H1 (cell line): ENCODE measurements at regions not wholly inside any gene's neighbourhood (a gene's known extent, or its start where the extent isn't known, plus 50 kb on each side); places are given as distances from the start of the nearest gene placed in this dataset.

Source experiments
- CTCF ChIA-PET: fragments of 300-600 bp; sonication (Branson Sonifier 250); formaldehyde crosslinking; loops from one replicate; lab custom pipeline; 2021; ENCODE audit not compliant: partially characterized antibody; lab: Charles Lee
- POLR2A ChIA-PET: fragments of 300-600 bp; sonication (Branson Sonifier 250); formaldehyde crosslinking; loops from one replicate; lab custom pipeline; 2021; ENCODE audit warnings: inconsistent platforms; ENCODE audit not compliant: partially characterized antibody; lab: Charles Lee
- DNase-seq, 2 experiments: peaks; one replicate each; pipeline versions ENCODE4 v3.0.0 to v3.0.0-alpha.2; 2010 to 2022; ENCODE audit warnings: low spot score in 2 of 2, low read depth in 1 of 2, mixed read lengths in 1 of 2
- FAIRE-seq: peaks from 2 replicates; lab custom pipeline; 2011; peaks lifted over from hg19 to GRCh38; lab: Jason Lieb, UNC
- H2AFZ ChIP-seq: 2 replicates; pipeline ENCODE4 v1.8.1; 2012; ENCODE audit warnings: low read length, inconsistent platforms
- H2AK5ac ChIP-seq: 2 replicates; pipeline ENCODE4 v1.6.1; 2013; ENCODE audit warnings: low read depth, low read length
- H2BK120ac ChIP-seq: replicated peaks from 2 replicates; pipeline ENCODE3; 2013; ENCODE audit warnings: low read depth, low read length, inconsistent platforms
- H2BK12ac ChIP-seq: 2 replicates; pipeline ENCODE4 v1.6.1; 2013; ENCODE audit warnings: low read depth, low read length
- H2BK15ac ChIP-seq: 2 replicates; pipeline ENCODE4 v1.6.1; 2013; ENCODE audit warnings: low read length
- H2BK20ac ChIP-seq: 2 replicates; pipeline ENCODE4 v1.6.1; 2013; ENCODE audit warnings: low read length
- H2BK5ac ChIP-seq: 2 replicates; pipeline ENCODE4 v1.6.1; 2013; ENCODE audit warnings: low read depth, low read length
- H3K14ac ChIP-seq: 2 replicates; pipeline ENCODE4 v1.6.1; 2013; ENCODE audit warnings: inconsistent platforms; ENCODE audit not compliant: insufficient read length
- H3K18ac ChIP-seq: 2 replicates; pipeline ENCODE4 v1.6.1; 2013; ENCODE audit warnings: low read length; ENCODE audit errors: extremely low read depth
- H3K23ac ChIP-seq: 2 replicates; pipeline ENCODE4 v1.6.1; 2013; ENCODE audit warnings: inconsistent platforms; ENCODE audit not compliant: insufficient read length
- H3K23me2 ChIP-seq: 2 replicates; pipeline ENCODE4 v1.6.1; 2013; ENCODE audit warnings: low read depth, low read length
- H3K27ac ChIP-seq: 2 replicates; pipeline ENCODE4 v1.6.1; 2011; ENCODE audit warnings: low read depth, low read length, inconsistent platforms
- H3K27me3 ChIP-seq, 4 experiments: replicated peaks in 1 of 4; 1 replicate in 1 of 4; 2 replicates in 3 of 4; pipeline versions ENCODE4 v1.6.1 to v1.8.1; 2011 to 2013; ENCODE audit warnings: low read length in 3 of 4, mild to moderate bottlenecking in 3 of 4, inconsistent platforms in 2 of 4, mixed read lengths in 2 of 4, moderate library complexity in 1 of 4; ENCODE audit not compliant: control insufficient read depth in 3 of 4, insufficient read depth in 3 of 4; ENCODE audit errors: extremely low read depth in 1 of 4
- H3K36me3 ChIP-seq, 4 experiments: 2 replicates each; pipeline versions ENCODE4 v1.6.1 to v1.8.1; 2011 to 2013; ENCODE audit warnings: mild to moderate bottlenecking in 4 of 4, low read length in 3 of 4, moderate library complexity in 2 of 4, control low read depth in 1 of 4, inconsistent platforms in 1 of 4; ENCODE audit not compliant: insufficient read depth in 4 of 4, control insufficient read depth in 2 of 4
- H3K4ac ChIP-seq: replicated peaks from 2 replicates; pipeline ENCODE3; 2013; ENCODE audit warnings: low read length, low read depth, mixed read lengths, inconsistent platforms; ENCODE audit not compliant: insufficient read length
- H3K4me1 ChIP-seq, 4 experiments: replicated peaks in 1 of 4; 1 replicate in 1 of 4; 2 replicates in 3 of 4; pipeline versions ENCODE4 v1.6.1 to v1.8.1; 2011 to 2013; ENCODE audit warnings: low read length in 3 of 4, inconsistent platforms in 2 of 4, mixed read lengths in 1 of 4; ENCODE audit not compliant: insufficient read depth in 4 of 4, control insufficient read depth in 3 of 4
- H3K4me2 ChIP-seq, 2 experiments: 2 replicates each; pipeline versions ENCODE4 v1.6.1 to v1.8.1; 2011 to 2013; ENCODE audit warnings: low read depth in 2 of 2, low read length in 2 of 2, control low read depth in 1 of 2, inconsistent platforms in 1 of 2, mild to moderate bottlenecking in 1 of 2; ENCODE audit not compliant: insufficient read depth in 1 of 2
- H3K4me3 ChIP-seq, 4 experiments: fragments of 200-600, 300-600 bp in 1 of 4; sonication (generic), shearing (Covaris generic), sonication (Bioruptor Twin) in 1 of 4; 2 replicates each; pipeline versions ENCODE4 v1.5.1 to v1.8.1; 2011 to 2016; ENCODE audit warnings: low read length in 4 of 4, low read depth in 3 of 4, control low read depth in 2 of 4, inconsistent platforms in 2 of 4, mild to moderate bottlenecking in 2 of 4, mixed read lengths in 1 of 4, moderate library complexity in 1 of 4; ENCODE audit not compliant: insufficient read depth in 2 of 4; ENCODE audit errors: extremely low read depth in 1 of 4
- H3K56ac ChIP-seq: replicated peaks from 2 replicates; pipeline ENCODE3; 2013; ENCODE audit warnings: low read depth, mild to moderate bottlenecking, mixed read lengths, low read length, inconsistent platforms; ENCODE audit not compliant: insufficient read length
- H3K79me1 ChIP-seq: 2 replicates; pipeline ENCODE4 v1.6.1; 2013; ENCODE audit warnings: low read depth, low read length, control low read depth
- H3K79me2 ChIP-seq, 2 experiments: 2 replicates each; pipeline versions ENCODE4 v1.6.1 to v1.8.1; 2012 to 2013; ENCODE audit warnings: low read length in 2 of 2, mild to moderate bottlenecking in 2 of 2, inconsistent platforms in 1 of 2; ENCODE audit not compliant: insufficient read depth in 2 of 2, control insufficient read depth in 1 of 2
- H3K9ac ChIP-seq, 4 experiments: replicated peaks in 1 of 4; 1 replicate in 1 of 4; 2 replicates in 3 of 4; pipeline versions ENCODE4 v1.6.1 to v1.8.1; 2011 to 2013; ENCODE audit warnings: low read depth in 3 of 4, low read length in 3 of 4, control low read depth in 2 of 4, mild to moderate bottlenecking in 2 of 4, moderate library complexity in 2 of 4, inconsistent platforms in 1 of 4; ENCODE audit errors: extremely low read depth in 1 of 4
- H3K9me3 ChIP-seq, 2 experiments: 2 replicates each; pipeline versions ENCODE4 v1.6.1 to v1.8.1; 2012 to 2013; ENCODE audit warnings: mild to moderate bottlenecking in 2 of 2, moderate library complexity in 2 of 2, control low read depth in 1 of 2, inconsistent platforms in 1 of 2, low read depth in 1 of 2, low read length in 1 of 2, mixed read lengths in 1 of 2; ENCODE audit not compliant: insufficient read depth in 2 of 2
- H4K20me1 ChIP-seq, 2 experiments: replicated peaks in 1 of 2; 2 replicates each; pipeline versions ENCODE3 to v1.8.1; 2011 to 2013; ENCODE audit warnings: inconsistent platforms in 2 of 2, low read length in 2 of 2, mild to moderate bottlenecking in 1 of 2; ENCODE audit not compliant: insufficient read depth in 2 of 2, control insufficient read depth in 1 of 2
- H4K5ac ChIP-seq: 2 replicates; pipeline ENCODE4 v1.6.1; 2013; ENCODE audit warnings: low read length, low read depth, mixed read lengths, inconsistent platforms; ENCODE audit not compliant: insufficient read length
- H4K8ac ChIP-seq: 2 replicates; pipeline ENCODE4 v1.8.0; 2013; ENCODE audit warnings: mild to moderate bottlenecking, moderate library complexity, low read length, inconsistent platforms; ENCODE audit not compliant: insufficient read depth; ENCODE audit errors: extremely low read depth
- H4K91ac ChIP-seq: replicated peaks from 2 replicates; pipeline ENCODE3; 2013; ENCODE audit warnings: low read length, mixed read lengths, inconsistent platforms; ENCODE audit not compliant: insufficient read length
- CBX8 ChIP-seq: fragments of 300-800, 300-1000 bp; sonication (generic); IDR thresholded peaks from 2 replicates; pipeline ENCODE4 v1.7.1; 2016; ENCODE audit warnings: low read depth, low read length, borderline replicate concordance
- GABPA ChIP-seq: IDR thresholded peaks from 2 replicates; pipeline ENCODE4 v1.6.1; 2011; ENCODE audit warnings: mild to moderate bottlenecking, low read length, moderate library complexity, borderline replicate concordance; ENCODE audit not compliant: insufficient read depth
- HDAC2 ChIP-seq, 2 experiments: fragments of 300-600 bp in 1 of 2; sonication (generic) in 1 of 2; IDR thresholded peaks; 2 replicates each; pipeline ENCODE4 v1.6.1; 2011 to 2012; ENCODE audit warnings: low read depth in 2 of 2, low read length in 2 of 2, mild to moderate bottlenecking in 2 of 2, moderate library complexity in 2 of 2, borderline replicate concordance in 1 of 2, inconsistent platforms in 1 of 2
- KDM4A ChIP-seq: IDR thresholded peaks from one replicate; pipeline ENCODE4 v1.7.1; 2012; ENCODE audit warnings: low read depth, mild to moderate bottlenecking, moderate library complexity, low read length, inconsistent platforms; ENCODE audit not compliant: severe bottlenecking
- POU5F1 ChIP-seq: IDR thresholded peaks from 2 replicates; pipeline ENCODE4 v1.6.1; 2011; ENCODE audit warnings: low read depth, mild to moderate bottlenecking, low read length, moderate library complexity
- RBBP5 ChIP-seq: IDR thresholded peaks from 2 replicates; pipeline ENCODE4 v1.7.1; 2012; ENCODE audit warnings: low read depth, mild to moderate bottlenecking, inconsistent platforms, low read length, moderate library complexity, borderline replicate concordance
- RFX5 ChIP-seq: IDR thresholded peaks from 2 replicates; pipeline ENCODE4 v1.6.1; 2011; ENCODE audit warnings: low read depth, low read length, improper control_type of control experiment, borderline replicate concordance
- SAP30 ChIP-seq: fragments of 300-600 bp; sonication (generic); IDR thresholded peaks from 2 replicates; pipeline ENCODE4 v1.7.1; 2012; ENCODE audit warnings: low read length, moderate library complexity, mild to moderate bottlenecking, inconsistent platforms; ENCODE audit not compliant: insufficient read depth, insufficient replicate concordance
- SP1 ChIP-seq: IDR thresholded peaks from 2 replicates; pipeline ENCODE4 v1.6.1; 2011; ENCODE audit warnings: low read depth, low read length
- SP2 ChIP-seq: IDR thresholded peaks from 2 replicates; pipeline ENCODE4 v1.6.1; 2012; ENCODE audit warnings: mild to moderate bottlenecking, low read length, inconsistent platforms
- SUZ12 ChIP-seq: fragments of 200-600 bp; sonication (generic); IDR thresholded peaks from 2 replicates; pipeline ENCODE4 v1.6.1; 2012; ENCODE audit warnings: mild to moderate bottlenecking, inconsistent platforms, low read length, moderate library complexity, mixed read lengths
- TEAD4 ChIP-seq: IDR thresholded peaks from 2 replicates; pipeline ENCODE4 v1.6.1; 2012; ENCODE audit warnings: low read depth, low read length, inconsistent platforms, mixed read lengths
- TF ChIP-seq, protein P1 (sequence below): IDR thresholded peaks from 2 replicates; pipeline ENCODE4 v1.6.1; 2011; ENCODE audit warnings: low read length, improper control_type of control experiment

DNA sequence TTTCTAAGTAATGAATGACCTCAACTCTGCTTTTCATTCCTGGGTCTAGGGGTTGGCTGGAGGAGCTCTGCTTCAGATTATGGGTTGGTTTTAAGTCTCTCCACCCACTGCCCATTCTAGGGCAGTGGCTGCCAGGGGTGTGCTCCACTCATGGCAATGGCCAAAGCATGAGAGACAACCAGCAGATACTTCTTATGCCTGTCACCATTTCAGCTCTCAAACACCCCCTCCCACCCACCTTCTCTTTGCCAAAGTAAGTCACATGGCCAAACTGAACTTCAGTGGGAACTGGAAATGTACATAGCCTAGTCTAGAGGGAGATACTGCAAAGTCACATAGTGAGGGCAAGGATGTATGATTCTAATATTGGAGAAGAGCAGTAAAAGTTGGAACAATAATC, 285.3 kb downstream of the RPLP1 start:
- Histone ChIP-seq H3K4me1 (peaks cover 0 to 4% (median 0%) of the 10 kb centered on the region in 4 experiments; a peak in 2 of 7 replicates), H2BK15ac (no peak overlapping the region), H2AFZ (no peak overlapping the region), H3K27me3 (no peaks in the 10 kb centered on the region), H3K23me2 (no peaks in the 10 kb centered on the region), H3K23ac (no peak overlapping the region), H3K9ac (no peak overlapping the region), H2BK5ac (no peak overlapping the region), H4K8ac (no peak overlapping the region), H3K9me3 (peaks cover 4 to 6% of the 10 kb centered on the region in 2 experiments; a peak in 2 of 4 replicates), H4K5ac (no peak overlapping the region), H3K36me3 (no peaks in the 10 kb centered on the region), H3K56ac (no peak overlapping the region), H4K20me1 (no peaks in the 10 kb centered on the region), H3K18ac (no peak overlapping the region), H2BK120ac (no peak overlapping the region), H3K4ac (no peak overlapping the region), H4K91ac (no peak overlapping the region), H3K27ac (no peak overlapping the region), H2BK20ac (no peak overlapping the region), H2AK5ac (no peak overlapping the region), H3K4me3 (no peak overlapping the region), H3K14ac (no peak overlapping the region), H3K79me1 (no peaks in the 10 kb centered on the region), H3K79me2 (no peaks in the 10 kb centered on the region), H3K4me2 (no peak overlapping the region), H2BK12ac (no peak overlapping the region)
- CTCF ChIA-PET = interaction anchor here (0.8 to 1.4 kb wide), 3 partner anchors 9 to 25 kb away, joined by 3 to 5 read pairs (median 3); no protein-coding TSS in a partner anchor
- POLR2A ChIA-PET = no interaction called here
- TF ChIP-seq POU5F1 (no peak), SP2 (no peak), SP1 (no peak), RFX5 (no peak), HDAC2 (IDR thresholded peaks at IDR 0.05; ENCODE audit: borderline replicate concordance in 1 of 2, low read depth in 2 of 2, low read length in 2 of 2) (no peak), SUZ12 (no peak), SAP30 (no peak), KDM4A (no peak), CBX8 (no peak), TEAD4 (no peak), GABPA (no peak), RBBP5 (no peak)
- TF ChIP-seq, protein P1, sequence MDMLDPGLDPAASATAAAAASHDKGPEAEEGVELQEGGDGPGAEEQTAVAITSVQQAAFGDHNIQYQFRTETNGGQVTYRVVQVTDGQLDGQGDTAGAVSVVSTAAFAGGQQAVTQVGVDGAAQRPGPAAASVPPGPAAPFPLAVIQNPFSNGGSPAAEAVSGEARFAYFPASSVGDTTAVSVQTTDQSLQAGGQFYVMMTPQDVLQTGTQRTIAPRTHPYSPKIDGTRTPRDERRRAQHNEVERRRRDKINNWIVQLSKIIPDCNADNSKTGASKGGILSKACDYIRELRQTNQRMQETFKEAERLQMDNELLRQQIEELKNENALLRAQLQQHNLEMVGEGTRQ = no peak
- FAIRE-seq (no peak), DNase-seq (no peak)
